ENCODE measurements at regions not wholly inside any gene's neighbourhood (a gene's known extent, or its start where the extent isn't known, plus 50 kb on each side); places are given as distances from the start of the nearest gene placed in this dataset.

DNA sequence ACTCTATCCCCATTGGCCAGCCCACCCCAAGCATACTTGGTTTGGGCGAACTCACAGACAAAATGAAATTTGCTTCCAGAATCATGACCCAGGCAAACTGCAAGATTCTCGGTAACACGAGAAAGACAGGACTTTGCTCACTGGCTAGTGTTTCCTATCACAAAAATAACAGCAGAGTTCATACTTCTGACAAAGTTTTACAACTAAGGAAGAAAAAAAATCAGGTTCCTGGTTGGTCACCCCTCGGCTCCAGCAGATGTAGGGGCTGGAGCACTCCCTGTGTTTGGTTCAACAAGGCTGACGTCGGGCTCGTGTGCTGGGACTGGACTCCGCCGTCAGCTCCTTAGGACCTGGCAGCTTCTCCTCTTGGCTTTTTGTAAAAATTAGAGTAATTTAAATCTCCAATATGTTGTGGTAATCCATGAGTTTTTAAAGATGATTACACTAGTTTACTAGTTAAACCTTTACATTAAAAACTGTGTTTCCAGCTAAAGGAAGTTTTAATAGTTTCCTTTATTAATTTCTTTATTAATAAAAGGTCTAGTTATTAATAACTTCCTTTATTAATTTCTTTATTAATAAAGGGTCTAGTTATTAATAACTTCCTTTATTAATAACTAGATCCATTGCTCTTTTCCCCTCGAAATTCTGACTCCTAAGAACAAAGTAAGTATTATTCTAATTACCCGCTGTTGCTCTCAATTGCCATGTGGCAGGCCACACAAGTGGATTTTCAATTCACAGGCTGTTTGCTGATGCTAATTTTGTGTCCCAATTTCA, 115.6 kb upstream of the RNF32 start:
- TF ChIP-seq, protein P1, sequence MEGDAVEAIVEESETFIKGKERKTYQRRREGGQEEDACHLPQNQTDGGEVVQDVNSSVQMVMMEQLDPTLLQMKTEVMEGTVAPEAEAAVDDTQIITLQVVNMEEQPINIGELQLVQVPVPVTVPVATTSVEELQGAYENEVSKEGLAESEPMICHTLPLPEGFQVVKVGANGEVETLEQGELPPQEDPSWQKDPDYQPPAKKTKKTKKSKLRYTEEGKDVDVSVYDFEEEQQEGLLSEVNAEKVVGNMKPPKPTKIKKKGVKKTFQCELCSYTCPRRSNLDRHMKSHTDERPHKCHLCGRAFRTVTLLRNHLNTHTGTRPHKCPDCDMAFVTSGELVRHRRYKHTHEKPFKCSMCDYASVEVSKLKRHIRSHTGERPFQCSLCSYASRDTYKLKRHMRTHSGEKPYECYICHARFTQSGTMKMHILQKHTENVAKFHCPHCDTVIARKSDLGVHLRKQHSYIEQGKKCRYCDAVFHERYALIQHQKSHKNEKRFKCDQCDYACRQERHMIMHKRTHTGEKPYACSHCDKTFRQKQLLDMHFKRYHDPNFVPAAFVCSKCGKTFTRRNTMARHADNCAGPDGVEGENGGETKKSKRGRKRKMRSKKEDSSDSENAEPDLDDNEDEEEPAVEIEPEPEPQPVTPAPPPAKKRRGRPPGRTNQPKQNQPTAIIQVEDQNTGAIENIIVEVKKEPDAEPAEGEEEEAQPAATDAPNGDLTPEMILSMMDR (IDR thresholded peaks at IDR 0.05) = no peak
- no peak for TF ChIP-seq POLR2A (IDR thresholded peaks at IDR 0.05)

All from suprapubic skin (tissue), 3 donors.